Heart left ventricle (tissue), 16 donors: ENCODE measurements at regions not wholly inside any gene's neighbourhood (a gene's known extent, or its start where the extent isn't known, plus 50 kb on each side); places are given as distances from the start of the nearest gene placed in this dataset.

Source experiments
- ATAC-seq, 4 donors: fragments of 200-7000 bp; cut with Tn5 transposase; one replicate each; pipeline ENCODE4 v1.9.1; 2020 to 2022; ENCODE audit warnings: moderate library complexity in 4 of 4, mild to moderate bottlenecking in 3 of 4, moderate number of reproducible peaks in 1 of 4
- DNase-seq, 5 donors: peaks; one replicate each; pipeline ENCODE4 v3.0.0-alpha.2; 2020
- H3K27ac ChIP-seq, 12 donors: fragments of 200-600 bp; sonication (generic) in 4 of 12; one replicate each; pipeline versions ENCODE4 v1.5.0 to v1.8.0; 2016 to 2022; ENCODE audit warnings: mild to moderate bottlenecking in 2 of 12
- H3K27me3 ChIP-seq, 9 donors: fragments of 200-600 bp; sonication (generic) in 2 of 9; one replicate each; pipeline versions ENCODE4 v1.5.1 to v1.8.0; 2016 to 2022; ENCODE audit warnings: mild to moderate bottlenecking in 3 of 9
- H3K36me3 ChIP-seq, 9 donors: fragments of 200-600 bp; sonication (generic) in 2 of 9; one replicate each; pipeline versions ENCODE4 v1.5.0 to v1.8.0; 2018 to 2022; ENCODE audit warnings: mild to moderate bottlenecking in 2 of 9
- H3K4me1 ChIP-seq, 12 donors: fragments of 200-600 bp; sonication (generic) in 4 of 12; one replicate each; pipeline versions ENCODE4 v1.5.0 to v1.8.0; 2016 to 2022; ENCODE audit warnings: mild to moderate bottlenecking in 3 of 12
- H3K4me3 ChIP-seq, 12 donors: fragments of 200-600 bp; sonication (generic) in 4 of 12; one replicate each; pipeline versions ENCODE4 v1.5.0 to v1.8.0; 2017 to 2022; ENCODE audit warnings: mild to moderate bottlenecking in 9 of 12, moderate library complexity in 4 of 12
- H3K9me3 ChIP-seq, 12 donors: fragments of 200-600 bp; sonication (generic) in 4 of 12; one replicate each; pipeline versions ENCODE4 v1.5.0 to v1.8.0; 2016 to 2022; ENCODE audit warnings: mild to moderate bottlenecking in 1 of 12
- CTCF ChIP-seq, 12 donors: fragments of 200-600 bp; sonication (generic) in 4 of 12; IDR thresholded peaks; one replicate each; pipeline versions ENCODE4 v1.5.0 to v1.8.0; 2018 to 2022; ENCODE audit warnings: antibody characterized with exemption in 12 of 12, mild to moderate bottlenecking in 5 of 12
- POLR2A ChIP-seq, 2 donors: fragments of 450-650 bp; IDR thresholded peaks; one replicate each; pipeline ENCODE4 v1.6.1; 2017; ENCODE audit warnings: antibody characterized with exemption in 2 of 2, mild to moderate bottlenecking in 2 of 2, moderate library complexity in 2 of 2
- WGBS, 4 donors: extraction: QIAGEN DNeasy Blood & Tissue Kit in 2 of 4; methylation state at CpG; one replicate each; pipeline versions ENCODE4 v1.1.5 to v1.1.7; 2013 to 2018; 5-methylcytosine and 5-hydroxymethylcytosine counted together
- intact Hi-C, 10 donors: fragments of 100-400 bp; cut with DNase I; formaldehyde crosslinking; loops; one replicate each; pipeline versions ENCODE4 v1.11.1 to v1.14.2; 2022
- donor health status: ischemic (EF 13 %, LVEDD 7.1; RV severe dilation, severe dysfunction).
- donor health status: healthy with polysubstance abuse.
- donor health status: DM: no; HTN: yes; CAD: no.
- donor health status: DM: no; HTN: no; CAD: no.
- donor health status: ischemic (EF 25% LVEDD 6.9; RV normal size, moderate dysfunction).
- donor health status: ischemic (EF 25% LVEDD 5.7; RV mildly dilated, moderate dysfunction).
- donor health status: healthy.
- donor health status: DM: yes; HTN: yes; CAD: no.
- donor health status: ischemic (EF 35%, LVEDD 5.7; RV mildly dilated, moderate dysfunction).
- donor health status: nonischemic (EF 11% LVEDD 7.7; RV severe dilation, severe dysfunction).
- donor health status: DM: yes; HTN: yes; CAD: no.
- donor health status: PGD.
- donor health status: ischemic (EF 29% LVEDD 5.4; RV normal size, mild dysfunction).
- donor health status: nonischemic (EF 23%, LVEDD 6.1; RV moderate dilation, normal function).

GRCh38 chr5:102582696-102583095 is 83.9 kb upstream of the SLCO6A1 start:
- WGBS, 4 donors = 72 to 78% (median 75%) methylated on average over 3 of the region's 3 CpGs
- TF ChIP-seq CTCF (IDR thresholded peaks at IDR 0.05) (no peak), POLR2A (IDR thresholded peaks at IDR 0.05) (no peak)
- intact Hi-C loops = loop anchor here (1.0 to 10.0 kb wide), 11 partner anchors 82 to 555 kb away; partner anchors contain the start of gene PAM (in 2 of the 10)
- no peak overlapping the region for H3K4me3 ChIP-seq
- no peaks in the 10 kb centered on the region for H3K4me1 ChIP-seq
- H3K27ac ChIP-seq = no peak overlapping the region
- no peak for ATAC-seq
- no peaks in the 10 kb centered on the region for H3K36me3 ChIP-seq
- H3K27me3 ChIP-seq = no peaks in the 10 kb centered on the region
- DNase-seq = no peak
- no peaks in the 10 kb centered on the region for H3K9me3 ChIP-seq

- ATAC-seq (no peak), DNase-seq (no peak)
- no peaks in the 10 kb centered on the region for H3K4me1 ChIP-seq
- H3K36me3 ChIP-seq = no peaks in the 10 kb centered on the region
- no peaks in the 10 kb centered on the region for H3K27me3 ChIP-seq
- 21 to 29% (median 24%) methylated on average over 5 of the region's 5 CpGs for WGBS, 4 donors
- H3K27ac ChIP-seq = no peak overlapping the region
- H3K4me3 ChIP-seq = no peak overlapping the region
- intact Hi-C loops = loop anchor here (1.0 to 10.0 kb wide), 13 partner anchors 81 to 556 kb away; partner anchors contain the start of gene PAM (in 2 of the 10)
- no peaks in the 10 kb centered on the region for H3K9me3 ChIP-seq
- TF ChIP-seq POLR2A (IDR thresholded peaks at IDR 0.05) (no peak), CTCF (IDR thresholded peaks at IDR 0.05) (peak; percentile 29 to 62 (median 50))
These were observed 84.7 kb upstream of the SLCO6A1 start for GRCh38 chr5:102583276-102584124.

GRCh38 chr5:102589661-102590060 is 90.9 kb upstream of the SLCO6A1 start:
- H3K27me3 ChIP-seq = no peaks in the 10 kb centered on the region
- peak in 1 of 4 donors; percentile 55 for ATAC-seq
- no peaks in the 10 kb centered on the region for H3K4me1 ChIP-seq
- TF ChIP-seq POLR2A (IDR thresholded peaks at IDR 0.05) = no peak
- no peak for TF ChIP-seq CTCF (IDR thresholded peaks at IDR 0.05)
- H3K27ac ChIP-seq = no peak overlapping the region
- DNase-seq = no peak
- H3K4me3 ChIP-seq = no peak overlapping the region
- WGBS, 4 donors = 59 to 74% (median 66%) methylated on average over 2 of the region's 2 CpGs
- H3K36me3 ChIP-seq = no peaks in the 10 kb centered on the region
- no peaks in the 10 kb centered on the region for H3K9me3 ChIP-seq
- intact Hi-C loops = loop anchor here in 8 of 10 donors (2.0 to 10.0 kb wide), 6 partner anchors 68 to 545 kb away; partner anchors contain the start of gene PAM (in 2 of the 8)

GRCh38 chr5:102590467-102590866 is 91.7 kb upstream of the SLCO6A1 start:
- DNase-seq = no peak
- TF ChIP-seq CTCF (IDR thresholded peaks at IDR 0.05) = no peak
- no peak for TF ChIP-seq POLR2A (IDR thresholded peaks at IDR 0.05)
- Histone ChIP-seq H3K27me3 (no peaks in the 10 kb centered on the region), H3K27ac (no peak overlapping the region), H3K4me3 (no peak overlapping the region), H3K9me3 (no peaks in the 10 kb centered on the region), H3K4me1 (no peaks in the 10 kb centered on the region), H3K36me3 (no peaks in the 10 kb centered on the region)
- 91 to 96% (median 92%) methylated on average over 3 of the region's 3 CpGs for WGBS, 4 donors
- no peak for ATAC-seq
- intact Hi-C loops = loop anchor here in 1 of 10 donors (2.0 kb wide), 1 partner anchor 450 kb away; no protein-coding TSS in a partner anchor
